ENCODE measurements at regions not wholly inside any gene's neighbourhood (a gene's known extent, or its start where the extent isn't known, plus 50 kb on each side); places are given as distances from the start of the nearest gene placed in this dataset.

- peak; percentile 26 for TF ChIP-seq CTCF (IDR thresholded peaks at IDR 0.05; ENCODE audit: insufficient read depth, low read depth, low read length, missing control alignments)
These were observed 99.4 kb upstream of the FRMD6 start for GRCh38 chr14:51552275-51552674.

GRCh38 chr14:51552768-51553404 is 98.8 kb upstream of the FRMD6 start:
- no peak overlapping the region for H3K4me3 ChIP-seq (ENCODE audit: low read length)
- TF ChIP-seq CTCF (IDR thresholded peaks at IDR 0.05; ENCODE audit: insufficient read depth, low read depth, low read length, missing control alignments): no peak
- DNase-seq (ENCODE audit: low read depth): peak; percentile 73

More at GRCh38 chr14:51552275-51552674, 99.4 kb upstream of the FRMD6 start:
- no peak for DNase-seq (ENCODE audit: low read depth)
- no peak overlapping the region for H3K4me3 ChIP-seq (ENCODE audit: low read length)

GRCh38 chr14:51554339-51554920 is 97.3 kb upstream of the FRMD6 start:
- no peak overlapping the region for H3K4me3 ChIP-seq (ENCODE audit: low read length)
- TF ChIP-seq CTCF (IDR thresholded peaks at IDR 0.05; ENCODE audit: insufficient read depth, low read depth, low read length, missing control alignments): no peak
- DNase-seq (ENCODE audit: low read depth): no peak

GRCh38 chr14:51554953-51555352 is 96.8 kb upstream of the FRMD6 start:
- H3K4me3 ChIP-seq (ENCODE audit: low read length): no peak overlapping the region
- peak; percentile 10 for TF ChIP-seq CTCF (IDR thresholded peaks at IDR 0.05; ENCODE audit: insufficient read depth, low read depth, low read length, missing control alignments)
- DNase-seq (ENCODE audit: low read depth): no peak

- DNase-seq (ENCODE audit: low read depth): no peak
- no peak for TF ChIP-seq CTCF (IDR thresholded peaks at IDR 0.05; ENCODE audit: insufficient read depth, low read depth, low read length, missing control alignments)
- no peak overlapping the region for H3K4me3 ChIP-seq (ENCODE audit: low read length)
These were observed 90.6 kb upstream of the FRMD6 start for GRCh38 chr14:51561141-51561540.

- H3K4me3 ChIP-seq (ENCODE audit: low read length): no peak overlapping the region
- no peak for TF ChIP-seq CTCF (IDR thresholded peaks at IDR 0.05; ENCODE audit: insufficient read depth, low read depth, low read length, missing control alignments)
- peak; percentile 76 for DNase-seq (ENCODE audit: low read depth)
These were observed 88.9 kb upstream of the FRMD6 start for GRCh38 chr14:51562816-51563215.

GRCh38 chr14:51563560-51563959 is 88.2 kb upstream of the FRMD6 start:
- TF ChIP-seq CTCF (IDR thresholded peaks at IDR 0.05; ENCODE audit: insufficient read depth, low read depth, low read length, missing control alignments): no peak
- no peak for DNase-seq (ENCODE audit: low read depth)
- H3K4me3 ChIP-seq (ENCODE audit: low read length): no peak overlapping the region

All from epithelial cell of esophagus (primary cell).